ENCODE measurements at regions not wholly inside any gene's neighbourhood (a gene's known extent, or its start where the extent isn't known, plus 50 kb on each side); places are given as distances from the start of the nearest gene placed in this dataset.

DNA sequence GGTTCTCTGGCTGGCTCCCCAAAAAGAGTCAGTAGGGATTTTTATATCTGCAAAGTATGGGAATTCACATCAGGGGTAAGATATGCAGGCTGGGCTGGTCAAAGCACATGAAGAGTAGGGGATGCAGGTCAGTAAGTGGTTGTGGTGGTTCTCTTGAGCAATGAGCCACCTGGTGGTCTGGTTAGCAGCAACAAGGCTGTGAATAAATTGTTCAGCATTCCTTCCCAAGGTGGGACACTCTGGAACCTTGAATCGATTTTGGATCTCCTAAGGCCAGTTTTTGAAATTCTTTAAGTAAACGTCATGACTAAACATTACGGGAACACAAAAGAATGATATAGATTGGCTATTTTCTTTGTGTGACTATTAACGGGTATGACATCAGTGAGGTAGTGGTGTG is 563.0 kb upstream of the NEGR1 start:
- Histone ChIP-seq H3K27me3 (no peaks in the 10 kb centered on the region), H3K4me1 (no peaks in the 10 kb centered on the region), H3K27ac (no peak overlapping the region), H3K9me3 (no peaks in the 10 kb centered on the region), H3K36me3 (no peaks in the 10 kb centered on the region), H3K4me3 (no peak overlapping the region)
- intact Hi-C loops (cut with DNase I) = no loop called here
- TF ChIP-seq, protein P1, sequence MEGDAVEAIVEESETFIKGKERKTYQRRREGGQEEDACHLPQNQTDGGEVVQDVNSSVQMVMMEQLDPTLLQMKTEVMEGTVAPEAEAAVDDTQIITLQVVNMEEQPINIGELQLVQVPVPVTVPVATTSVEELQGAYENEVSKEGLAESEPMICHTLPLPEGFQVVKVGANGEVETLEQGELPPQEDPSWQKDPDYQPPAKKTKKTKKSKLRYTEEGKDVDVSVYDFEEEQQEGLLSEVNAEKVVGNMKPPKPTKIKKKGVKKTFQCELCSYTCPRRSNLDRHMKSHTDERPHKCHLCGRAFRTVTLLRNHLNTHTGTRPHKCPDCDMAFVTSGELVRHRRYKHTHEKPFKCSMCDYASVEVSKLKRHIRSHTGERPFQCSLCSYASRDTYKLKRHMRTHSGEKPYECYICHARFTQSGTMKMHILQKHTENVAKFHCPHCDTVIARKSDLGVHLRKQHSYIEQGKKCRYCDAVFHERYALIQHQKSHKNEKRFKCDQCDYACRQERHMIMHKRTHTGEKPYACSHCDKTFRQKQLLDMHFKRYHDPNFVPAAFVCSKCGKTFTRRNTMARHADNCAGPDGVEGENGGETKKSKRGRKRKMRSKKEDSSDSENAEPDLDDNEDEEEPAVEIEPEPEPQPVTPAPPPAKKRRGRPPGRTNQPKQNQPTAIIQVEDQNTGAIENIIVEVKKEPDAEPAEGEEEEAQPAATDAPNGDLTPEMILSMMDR (IDR thresholded peaks at IDR 0.05) = no peak
- ATAC-seq (no peak), DNase-seq (no peak)

GRCh38 chr1:72837781-72838180 is 555.4 kb upstream of the NEGR1 start:
- TF ChIP-seq, protein P1 (IDR thresholded peaks at IDR 0.05) = no peak
- ATAC-seq = no peak
- Histone ChIP-seq H3K27ac (no peak overlapping the region), H3K9me3 (no peaks in the 10 kb centered on the region), H3K36me3 (no peaks in the 10 kb centered on the region), H3K27me3 (no peaks in the 10 kb centered on the region), H3K4me3 (no peak overlapping the region), H3K4me1 (no peaks in the 10 kb centered on the region)
- intact Hi-C loops (cut with DNase I) = no loop called here
- DNase-seq = no peak

DNA sequence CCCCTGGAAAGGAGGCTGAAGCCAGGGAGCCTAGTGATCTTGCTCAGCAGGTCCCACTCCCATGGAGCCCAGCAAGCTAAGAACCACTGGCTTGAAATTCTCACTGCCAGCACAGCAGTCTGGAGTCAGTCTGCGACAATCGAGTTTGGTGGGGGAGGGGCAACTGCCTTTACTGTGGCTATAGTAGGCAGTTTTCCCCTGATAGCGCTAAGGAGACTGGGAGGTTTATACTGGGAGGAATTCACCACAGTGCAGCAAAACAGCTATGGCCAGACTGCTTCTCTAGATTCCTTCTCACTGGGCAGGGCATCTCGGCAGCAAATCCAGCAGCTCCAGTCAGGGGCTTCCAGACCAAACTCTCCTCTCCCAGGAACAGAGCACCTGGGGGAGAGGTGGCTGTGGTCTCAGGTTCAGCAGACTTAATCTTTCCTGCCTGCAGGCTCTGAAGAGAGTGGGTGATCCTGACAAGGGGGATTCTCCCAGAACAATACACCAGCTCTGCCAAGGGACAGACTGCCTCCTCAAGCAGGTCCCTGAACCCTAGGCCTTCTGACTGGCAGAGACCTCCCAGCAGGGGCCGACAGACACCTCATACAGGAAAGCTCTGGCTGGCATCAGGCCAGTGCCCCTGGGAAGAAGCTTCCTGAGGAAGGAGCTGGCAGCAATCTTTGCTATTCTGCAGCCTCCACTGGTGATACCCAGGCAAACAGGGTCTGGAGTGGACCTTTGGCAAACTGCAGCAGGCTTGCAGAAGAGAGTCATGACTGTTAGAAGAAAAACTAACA is 548.5 kb upstream of the NEGR1 start:
- peak; percentile 37 for DNase-seq
- TF ChIP-seq, protein P1 (IDR thresholded peaks at IDR 0.05) = no peak
- ATAC-seq = no peak
- Histone ChIP-seq H3K9me3 (no peaks in the 10 kb centered on the region), H3K4me1 (no peaks in the 10 kb centered on the region), H3K36me3 (no peaks in the 10 kb centered on the region), H3K27me3 (no peaks in the 10 kb centered on the region), H3K27ac (no peak overlapping the region), H3K4me3 (no peak overlapping the region)
- intact Hi-C loops (cut with DNase I) = no loop called here

- H3K4me1 ChIP-seq = no peaks in the 10 kb centered on the region
- intact Hi-C loops (cut with DNase I) = no loop called here
- H3K9me3 ChIP-seq = no peaks in the 10 kb centered on the region
- TF ChIP-seq, protein P1 (IDR thresholded peaks at IDR 0.05) = no peak
- no peak overlapping the region for H3K27ac ChIP-seq
- H3K36me3 ChIP-seq = no peaks in the 10 kb centered on the region
- no peak overlapping the region for H3K4me3 ChIP-seq
- DNase-seq (no peak), ATAC-seq (no peak)
- H3K27me3 ChIP-seq = no peaks in the 10 kb centered on the region
Observed at GRCh38 chr1:72827278-72827677, 544.9 kb upstream of the NEGR1 start.

GRCh38 chr1:72804541-72804940 is 522.2 kb upstream of the NEGR1 start:
- H3K27me3 ChIP-seq = no peaks in the 10 kb centered on the region
- no peaks in the 10 kb centered on the region for H3K36me3 ChIP-seq
- H3K9me3 ChIP-seq = no peaks in the 10 kb centered on the region
- intact Hi-C loops (cut with DNase I) = no loop called here
- ATAC-seq (no peak), DNase-seq (no peak)
- H3K27ac ChIP-seq = no peak overlapping the region
- H3K4me3 ChIP-seq = no peak overlapping the region
- TF ChIP-seq, protein P1 (IDR thresholded peaks at IDR 0.05) = no peak
- H3K4me1 ChIP-seq = no peaks in the 10 kb centered on the region
